ENCODE measurements at regions not wholly inside any gene's neighbourhood (a gene's known extent, or its start where the extent isn't known, plus 50 kb on each side); places are given as distances from the start of the nearest gene placed in this dataset.
"Not testable (repeated sequence)": the region's sequence is repeated elsewhere in the genome, so short reads cannot be mapped to it uniquely, and the experiment has no call there.

GRCh38 chr2:20499387-20499786 is 52.5 kb downstream of the RHOB start:
- no peak overlapping the region for H3K4me3 ChIP-seq (replicated peaks in 1 of 2; ENCODE audit: low read depth in 2 of 2, low read length in 2 of 2)
- TF ChIP-seq CTCF (IDR thresholded peaks at IDR 0.05; ENCODE audit: low read depth, low read length): no peak
- no peak for DNase-seq (ENCODE audit: low read depth in 2 of 2)

GRCh38 chr2:20501974-20502373 is 55.1 kb downstream of the RHOB start:
- no peak for TF ChIP-seq CTCF (IDR thresholded peaks at IDR 0.05; ENCODE audit: low read depth, low read length)
- DNase-seq (ENCODE audit: low read depth in 2 of 2): peak; percentile 98 to 99
- no peak overlapping the region for H3K4me3 ChIP-seq (replicated peaks in 1 of 2; ENCODE audit: low read depth in 2 of 2, low read length in 2 of 2)

- DNase-seq (ENCODE audit: low read depth in 2 of 2); H3K4me3 ChIP-seq (replicated peaks in 1 of 2; ENCODE audit: low read depth in 2 of 2, low read length in 2 of 2): not testable (repeated sequence)
Measured at GRCh38 chr2:20502496-20502895, 55.6 kb downstream of the RHOB start.

- no peak for TF ChIP-seq CTCF (IDR thresholded peaks at IDR 0.05; ENCODE audit: low read depth, low read length)
Measured at GRCh38 chr2:20504174-20504573, 57.3 kb downstream of the RHOB start.

GRCh38 chr2:20506201-20506685 is 59.4 kb downstream of the RHOB start:
- no peak overlapping the region for H3K4me3 ChIP-seq (replicated peaks in 1 of 2; ENCODE audit: low read depth in 2 of 2, low read length in 2 of 2)
- DNase-seq (ENCODE audit: low read depth in 2 of 2): peak; percentile 76 to 80
- peak; percentile 41 for TF ChIP-seq CTCF (IDR thresholded peaks at IDR 0.05; ENCODE audit: low read depth, low read length)

More at GRCh38 chr2:20504174-20504573, 57.3 kb downstream of the RHOB start:
- no peak overlapping the region for H3K4me3 ChIP-seq (replicated peaks in 1 of 2; ENCODE audit: low read depth in 2 of 2, low read length in 2 of 2)
- no peak for DNase-seq (ENCODE audit: low read depth in 2 of 2)

GRCh38 chr2:20507166-20507692 is 60.4 kb downstream of the RHOB start:
- no peak for TF ChIP-seq CTCF (IDR thresholded peaks at IDR 0.05; ENCODE audit: low read depth, low read length)
- DNase-seq (ENCODE audit: low read depth in 2 of 2): peak; percentile 41 to 42
- no peak overlapping the region for H3K4me3 ChIP-seq (replicated peaks in 1 of 2; ENCODE audit: low read depth in 2 of 2, low read length in 2 of 2)

- no peak overlapping the region for H3K4me3 ChIP-seq (replicated peaks in 1 of 2; ENCODE audit: low read depth in 2 of 2, low read length in 2 of 2)
- no peak for TF ChIP-seq CTCF (IDR thresholded peaks at IDR 0.05; ENCODE audit: low read depth, low read length)
- DNase-seq (ENCODE audit: low read depth in 2 of 2): no peak
Measured at GRCh38 chr2:20507711-20508110, 60.8 kb downstream of the RHOB start.

All from cardiac fibroblast (primary cell).